OCI-LY7 (cell line): ENCODE measurements at regions not wholly inside any gene's neighbourhood (a gene's known extent, or its start where the extent isn't known, plus 50 kb on each side); places are given as distances from the start of the nearest gene placed in this dataset.

Experiments used
- CTCF ChIP-seq: fragments of 200-600 bp; sonication (generic); conservative IDR thresholded peaks from 2 replicates; pipeline ENCODE4 v1.5.1; 2014; ENCODE audit warnings: mild to moderate bottlenecking, antibody characterized with exemption, low read length, moderate library complexity, mixed read lengths
- EZH2phosphoT487 ChIP-seq: fragments of 200-600 bp; sonication (generic); IDR thresholded peaks from 2 replicates; pipeline ENCODE4 v1.6.1; 2018; ENCODE audit warnings: low read depth, borderline replicate concordance, mild to moderate bottlenecking, mixed run types, antibody characterized with exemption, low read length, moderate library complexity, mixed read lengths

- TF ChIP-seq CTCF, result no peak
- TF ChIP-seq EZH2phosphoT487, result no peak
Observed at GRCh38 chr12:89960011-89960507, 251.4 kb upstream of the ATP2B1 start.
